ENCODE measurements at regions not wholly inside any gene's neighbourhood (a gene's known extent, or its start where the extent isn't known, plus 50 kb on each side); places are given as distances from the start of the nearest gene placed in this dataset.

DNA sequence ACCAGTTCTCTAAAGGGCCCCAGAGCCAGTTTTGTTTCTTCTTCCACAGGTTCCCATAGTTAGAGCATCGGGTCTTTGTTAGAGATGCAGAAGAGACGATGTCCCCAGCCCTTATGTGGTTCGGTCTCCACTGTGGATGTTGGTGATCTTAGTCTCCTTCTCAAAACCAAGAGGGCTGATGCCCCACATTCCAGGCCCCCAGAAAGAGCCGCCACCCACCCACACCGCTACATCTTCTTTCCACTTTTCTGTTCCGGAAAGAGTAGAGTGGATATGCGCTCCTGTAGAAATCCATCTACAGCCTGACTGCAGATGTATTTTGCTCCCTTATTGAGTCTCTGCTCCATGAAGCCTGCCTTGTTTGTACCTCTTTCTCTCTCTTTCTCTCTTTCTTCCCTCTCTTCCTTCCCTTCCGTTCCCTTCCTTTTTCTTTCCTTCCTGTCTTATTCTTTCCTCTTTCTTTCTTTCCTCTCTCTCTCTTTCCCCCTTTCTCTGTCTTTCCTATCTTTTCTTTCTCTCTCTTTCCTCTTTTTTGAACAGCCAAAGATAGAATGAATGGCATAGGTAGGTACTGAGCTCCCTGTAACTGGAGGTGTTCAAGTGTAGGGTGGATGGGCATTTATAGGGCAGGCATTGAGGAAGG, 224.3 kb downstream of the SEC14L1 start:
- TF ChIP-seq, protein P1, sequence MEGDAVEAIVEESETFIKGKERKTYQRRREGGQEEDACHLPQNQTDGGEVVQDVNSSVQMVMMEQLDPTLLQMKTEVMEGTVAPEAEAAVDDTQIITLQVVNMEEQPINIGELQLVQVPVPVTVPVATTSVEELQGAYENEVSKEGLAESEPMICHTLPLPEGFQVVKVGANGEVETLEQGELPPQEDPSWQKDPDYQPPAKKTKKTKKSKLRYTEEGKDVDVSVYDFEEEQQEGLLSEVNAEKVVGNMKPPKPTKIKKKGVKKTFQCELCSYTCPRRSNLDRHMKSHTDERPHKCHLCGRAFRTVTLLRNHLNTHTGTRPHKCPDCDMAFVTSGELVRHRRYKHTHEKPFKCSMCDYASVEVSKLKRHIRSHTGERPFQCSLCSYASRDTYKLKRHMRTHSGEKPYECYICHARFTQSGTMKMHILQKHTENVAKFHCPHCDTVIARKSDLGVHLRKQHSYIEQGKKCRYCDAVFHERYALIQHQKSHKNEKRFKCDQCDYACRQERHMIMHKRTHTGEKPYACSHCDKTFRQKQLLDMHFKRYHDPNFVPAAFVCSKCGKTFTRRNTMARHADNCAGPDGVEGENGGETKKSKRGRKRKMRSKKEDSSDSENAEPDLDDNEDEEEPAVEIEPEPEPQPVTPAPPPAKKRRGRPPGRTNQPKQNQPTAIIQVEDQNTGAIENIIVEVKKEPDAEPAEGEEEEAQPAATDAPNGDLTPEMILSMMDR (IDR thresholded peaks at IDR 0.05) = no peak
- Mint-ChIP-seq H3K27me3 (ENCODE audit: low read depth, poor library complexity) (peaks cover 3% of the 10 kb centered on the region), H3K4me1 (peaks cover 71% of the 10 kb centered on the region), H3K27ac (peak overlapping the region; percentile 5), H3K36me3 (ENCODE audit: low read depth) (peaks cover 4% of the 10 kb centered on the region), H3K4me3 (no peak overlapping the region), H3K9me3 (no peaks in the 10 kb centered on the region)
- DNase-seq = no peak

- Mint-ChIP-seq H3K27ac (peak overlapping the region; percentile 5), H3K36me3 (ENCODE audit: low read depth) (peaks cover 4% of the 10 kb centered on the region), H3K9me3 (no peaks in the 10 kb centered on the region), H3K27me3 (ENCODE audit: low read depth, poor library complexity) (peaks cover 3% of the 10 kb centered on the region), H3K4me1 (peaks cover 77% of the 10 kb centered on the region), H3K4me3 (no peak overlapping the region)
- no peak for DNase-seq
- TF ChIP-seq, protein P1 (IDR thresholded peaks at IDR 0.05) = no peak
Measured at GRCh38 chr17:77365584-77366186, 224.9 kb downstream of the SEC14L1 start.

DNA sequence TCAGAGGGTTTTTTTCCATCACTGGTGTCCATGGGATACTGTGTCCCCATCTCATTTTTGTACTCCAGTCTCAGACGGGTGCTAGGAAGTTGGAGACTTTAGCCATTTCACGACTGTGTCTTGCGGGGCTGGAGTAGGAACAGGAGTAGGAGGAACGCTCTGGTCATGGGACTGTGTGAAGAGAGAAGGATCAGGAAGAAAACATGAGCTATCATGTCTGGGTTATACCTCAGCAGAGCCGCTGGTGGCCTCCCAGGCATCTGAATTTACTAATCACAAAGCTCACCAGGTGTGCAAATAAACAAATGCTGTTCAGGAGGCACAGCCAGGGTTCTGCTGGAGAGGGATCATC, 225.4 kb downstream of the SEC14L1 start:
- Mint-ChIP-seq H3K27me3 (ENCODE audit: low read depth, poor library complexity) (peaks cover 3% of the 10 kb centered on the region), H3K4me1 (peaks cover 81% of the 10 kb centered on the region), H3K36me3 (ENCODE audit: low read depth) (peaks cover 4% of the 10 kb centered on the region), H3K9me3 (no peaks in the 10 kb centered on the region), H3K27ac (no peak overlapping the region), H3K4me3 (no peak overlapping the region)
- no peak for DNase-seq
- TF ChIP-seq, protein P1 (IDR thresholded peaks at IDR 0.05) = no peak

DNA sequence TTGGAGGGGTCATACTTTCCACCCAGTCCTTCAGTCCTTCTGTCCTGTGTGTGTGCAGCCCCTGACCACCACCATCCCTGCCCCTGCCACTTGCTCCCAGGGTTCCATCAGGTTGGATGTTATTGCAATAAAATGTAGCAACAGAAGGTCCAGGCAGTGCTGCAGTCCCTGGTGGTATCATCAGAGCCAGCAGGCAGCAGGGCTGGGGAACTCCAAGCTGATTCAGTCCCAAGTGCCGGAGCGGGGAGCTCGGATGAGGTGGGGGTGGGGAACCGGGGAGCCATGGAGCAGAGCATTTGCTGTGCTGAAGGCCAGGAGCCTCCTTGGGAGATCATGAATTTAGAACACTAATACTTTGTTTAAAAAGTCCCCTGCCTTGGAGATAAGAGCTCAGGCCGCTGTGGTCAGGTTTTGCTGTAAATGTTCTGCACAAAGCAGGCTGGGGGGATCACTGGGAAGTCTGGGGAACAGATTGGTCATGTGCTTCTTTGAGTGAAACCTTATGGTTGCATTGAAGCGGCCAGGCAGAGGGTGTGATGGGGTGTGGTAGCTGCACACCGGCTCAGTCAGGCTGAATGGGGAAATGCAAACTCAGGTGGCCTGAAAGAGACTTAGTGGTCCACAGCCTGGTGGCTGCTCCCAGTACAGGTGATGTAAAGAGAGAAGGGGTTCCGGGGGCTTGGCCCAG, 225.9 kb downstream of the SEC14L1 start:
- Mint-ChIP-seq H3K27me3 (ENCODE audit: low read depth, poor library complexity) (peaks cover 3% of the 10 kb centered on the region), H3K4me1 (peaks cover 84% of the 10 kb centered on the region), H3K4me3 (no peak overlapping the region), H3K9me3 (no peaks in the 10 kb centered on the region), H3K36me3 (ENCODE audit: low read depth) (peaks cover 4% of the 10 kb centered on the region), H3K27ac (no peak overlapping the region)
- TF ChIP-seq, protein P1 (IDR thresholded peaks at IDR 0.05) = no peak
- DNase-seq = peak; percentile 1

DNA sequence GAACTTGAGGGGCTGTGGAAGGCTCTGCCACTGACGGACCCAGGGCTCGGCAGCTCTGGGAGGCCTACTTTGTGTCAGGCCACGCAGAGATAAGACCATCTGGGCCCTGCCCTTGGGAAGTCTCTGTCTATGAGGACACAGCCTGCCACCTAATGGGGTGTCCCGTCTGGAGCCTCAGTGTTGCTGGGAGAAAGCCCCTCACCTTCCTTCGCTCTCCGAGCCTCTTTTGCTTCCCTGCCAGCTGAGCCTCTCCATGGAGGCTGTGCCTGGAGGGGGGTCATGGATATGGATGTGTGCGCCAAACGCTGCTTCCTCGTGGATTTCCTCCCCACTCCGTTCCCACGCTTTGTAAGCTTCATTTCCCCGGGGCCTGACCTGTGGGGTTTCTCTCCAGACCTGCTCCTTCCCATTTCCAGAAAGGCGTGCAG, 228.8 kb downstream of the SEC14L1 start:
- TF ChIP-seq, protein P1 (IDR thresholded peaks at IDR 0.05) = no peak
- Mint-ChIP-seq H3K27ac (no peak overlapping the region), H3K4me3 (no peak overlapping the region), H3K27me3 (ENCODE audit: low read depth, poor library complexity) (peaks cover 3% of the 10 kb centered on the region), H3K4me1 (peaks cover 75% of the 10 kb centered on the region), H3K36me3 (ENCODE audit: low read depth) (peaks cover 4% of the 10 kb centered on the region), H3K9me3 (no peaks in the 10 kb centered on the region)
- peak; percentile 1 for DNase-seq
